T47D (cell line): ENCODE measurements at regions not wholly inside any gene's neighbourhood (a gene's known extent, or its start where the extent isn't known, plus 50 kb on each side); places are given as distances from the start of the nearest gene placed in this dataset.

Experiments
- DNase-seq, 2 experiments: peaks; one replicate each; pipeline versions ENCODE4 v3.0.0 to v3.0.0-alpha.2; 2011 to 2012; ENCODE audit warnings: low read depth in 1 of 2, low spot score in 1 of 2
- JUND ChIP-seq: IDR thresholded peaks from 2 replicates; pipeline ENCODE4 v1.6.1; 2012; ENCODE audit warnings: low read depth
- in situ Hi-C: cut with HindIII; loops from 2 replicates; pipeline ENCODE4 v1.10.0; 2016; ENCODE audit warnings: low sequenced_read_pairs, low pct_unique_long_range_greater_than_20kb

- no peak for DNase-seq
- TF ChIP-seq JUND = no peak
- in situ Hi-C loops = no loop called here
These were observed 95.7 kb upstream of the TOP3B start for GRCh38 chr22:22078329-22078728.

- in situ Hi-C loops = no loop called here
- no peak for DNase-seq
- TF ChIP-seq JUND = no peak
These were observed 94.5 kb upstream of the TOP3B start for GRCh38 chr22:22076932-22077703.

GRCh38 chr22:22076361-22076760 lies 93.8 kb upstream of the TOP3B start:
- in situ Hi-C loops = no loop called here
- TF ChIP-seq JUND = no peak
- no peak for DNase-seq

- no peak for DNase-seq
- TF ChIP-seq JUND = no peak
- in situ Hi-C loops = no loop called here
These were observed 93.0 kb upstream of the TOP3B start for GRCh38 chr22:22075382-22076163.

GRCh38 chr22:22074634-22075381 lies 92.2 kb upstream of the TOP3B start:
- no peak for DNase-seq
- no peak for TF ChIP-seq JUND
- in situ Hi-C loops = no loop called here

GRCh38 chr22:22073769-22074561 lies 91.4 kb upstream of the TOP3B start:
- in situ Hi-C loops = no loop called here
- DNase-seq = no peak
- TF ChIP-seq JUND = no peak

GRCh38 chr22:22072169-22072836 lies 89.7 kb upstream of the TOP3B start:
- no peak for DNase-seq
- no peak for TF ChIP-seq JUND
- in situ Hi-C loops = no loop called here

- no peak for DNase-seq
- TF ChIP-seq JUND = no peak
- in situ Hi-C loops = no loop called here
These were observed 88.9 kb upstream of the TOP3B start for GRCh38 chr22:22071455-22071854.

GRCh38 chr22:22070371-22070824 lies 87.8 kb upstream of the TOP3B start:
- no peak for TF ChIP-seq JUND
- in situ Hi-C loops = no loop called here
- no peak for DNase-seq

- no peak for TF ChIP-seq JUND
- in situ Hi-C loops = no loop called here
- DNase-seq = no peak
These were observed 87.1 kb upstream of the TOP3B start for GRCh38 chr22:22069450-22070370.

- no peak for TF ChIP-seq JUND
- in situ Hi-C loops = no loop called here
- DNase-seq = no peak
These were observed 86.1 kb upstream of the TOP3B start for GRCh38 chr22:22068657-22069056.
